Progenitor cell of endocrine pancreas (in vitro differentiated cells): ENCODE measurements at regions not wholly inside any gene's neighbourhood (a gene's known extent, or its start where the extent isn't known, plus 50 kb on each side); places are given as distances from the start of the nearest gene placed in this dataset.
"Not testable (repeated sequence)": the region's sequence is repeated elsewhere in the genome, so short reads cannot be mapped to it uniquely, and the experiment has no call there.

ENCODE experiments used
- DNase-seq: peaks from one replicate; pipeline ENCODE4 v3.0.0; 2021; ENCODE audit warnings: low spot score; ENCODE audit not compliant: unreplicated experiment
- H3K27ac Mint-ChIP-seq: 2 replicates; pipeline ENCODE4 v1.8.0; 2021; ENCODE audit warnings: mild to moderate bottlenecking, moderate library complexity, mixed read lengths
- H3K27me3 Mint-ChIP-seq: 2 replicates; pipeline ENCODE4 v1.8.0; 2021; ENCODE audit warnings: mixed read lengths
- H3K36me3 Mint-ChIP-seq: 2 replicates; pipeline ENCODE4 v1.8.0; 2022; ENCODE audit warnings: mixed read lengths; ENCODE audit not compliant: insufficient read depth
- H3K4me1 Mint-ChIP-seq: 2 replicates; pipeline ENCODE4 v1.8.0; 2021; ENCODE audit warnings: low read depth, mixed read lengths
- H3K4me3 Mint-ChIP-seq: 2 replicates; pipeline ENCODE4 v1.8.0; 2021; ENCODE audit warnings: low read depth, mild to moderate bottlenecking, moderate library complexity, mixed read lengths
- H3K9me3 Mint-ChIP-seq: 2 replicates; pipeline ENCODE4 v1.8.0; 2021; ENCODE audit warnings: low read depth, mixed read lengths
- TF ChIP-seq, protein P1 (sequence below): fragments of 200-600 bp; sonication (generic); IDR thresholded peaks from one replicate; pipeline ENCODE4 v1.5.0; 2021; ENCODE audit warnings: antibody characterized with exemption, mild to moderate bottlenecking; ENCODE audit not compliant: unreplicated experiment

DNA sequence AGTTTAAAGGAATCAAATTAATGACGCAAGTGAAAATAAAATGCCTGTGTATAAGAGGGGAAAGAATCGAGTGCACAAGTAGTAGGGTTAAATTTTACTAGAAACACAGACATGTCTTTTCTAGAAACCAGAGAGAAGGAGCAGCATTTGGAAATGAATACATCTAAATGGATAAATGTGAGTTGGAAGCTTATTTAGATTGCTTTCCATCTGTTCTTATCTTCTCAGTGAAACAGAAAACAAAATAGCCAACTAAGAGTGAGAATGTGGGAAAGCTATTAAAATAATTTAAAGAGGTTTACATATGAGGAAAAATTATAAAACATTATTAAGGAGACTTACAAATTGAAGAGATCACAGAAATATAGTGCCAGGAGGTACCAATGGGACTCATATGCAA, 1818.9 kb upstream of the FLRT2 start:
- Mint-ChIP-seq H3K27me3 (no peaks in the 10 kb centered on the region), H3K36me3 (no peaks in the 10 kb centered on the region), H3K27ac (no peak overlapping the region), H3K4me3 (no peak overlapping the region), H3K4me1 (no peaks in the 10 kb centered on the region), H3K9me3 (no peaks in the 10 kb centered on the region)
- TF ChIP-seq, protein P1, sequence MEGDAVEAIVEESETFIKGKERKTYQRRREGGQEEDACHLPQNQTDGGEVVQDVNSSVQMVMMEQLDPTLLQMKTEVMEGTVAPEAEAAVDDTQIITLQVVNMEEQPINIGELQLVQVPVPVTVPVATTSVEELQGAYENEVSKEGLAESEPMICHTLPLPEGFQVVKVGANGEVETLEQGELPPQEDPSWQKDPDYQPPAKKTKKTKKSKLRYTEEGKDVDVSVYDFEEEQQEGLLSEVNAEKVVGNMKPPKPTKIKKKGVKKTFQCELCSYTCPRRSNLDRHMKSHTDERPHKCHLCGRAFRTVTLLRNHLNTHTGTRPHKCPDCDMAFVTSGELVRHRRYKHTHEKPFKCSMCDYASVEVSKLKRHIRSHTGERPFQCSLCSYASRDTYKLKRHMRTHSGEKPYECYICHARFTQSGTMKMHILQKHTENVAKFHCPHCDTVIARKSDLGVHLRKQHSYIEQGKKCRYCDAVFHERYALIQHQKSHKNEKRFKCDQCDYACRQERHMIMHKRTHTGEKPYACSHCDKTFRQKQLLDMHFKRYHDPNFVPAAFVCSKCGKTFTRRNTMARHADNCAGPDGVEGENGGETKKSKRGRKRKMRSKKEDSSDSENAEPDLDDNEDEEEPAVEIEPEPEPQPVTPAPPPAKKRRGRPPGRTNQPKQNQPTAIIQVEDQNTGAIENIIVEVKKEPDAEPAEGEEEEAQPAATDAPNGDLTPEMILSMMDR: no peak
- DNase-seq: no peak

DNA sequence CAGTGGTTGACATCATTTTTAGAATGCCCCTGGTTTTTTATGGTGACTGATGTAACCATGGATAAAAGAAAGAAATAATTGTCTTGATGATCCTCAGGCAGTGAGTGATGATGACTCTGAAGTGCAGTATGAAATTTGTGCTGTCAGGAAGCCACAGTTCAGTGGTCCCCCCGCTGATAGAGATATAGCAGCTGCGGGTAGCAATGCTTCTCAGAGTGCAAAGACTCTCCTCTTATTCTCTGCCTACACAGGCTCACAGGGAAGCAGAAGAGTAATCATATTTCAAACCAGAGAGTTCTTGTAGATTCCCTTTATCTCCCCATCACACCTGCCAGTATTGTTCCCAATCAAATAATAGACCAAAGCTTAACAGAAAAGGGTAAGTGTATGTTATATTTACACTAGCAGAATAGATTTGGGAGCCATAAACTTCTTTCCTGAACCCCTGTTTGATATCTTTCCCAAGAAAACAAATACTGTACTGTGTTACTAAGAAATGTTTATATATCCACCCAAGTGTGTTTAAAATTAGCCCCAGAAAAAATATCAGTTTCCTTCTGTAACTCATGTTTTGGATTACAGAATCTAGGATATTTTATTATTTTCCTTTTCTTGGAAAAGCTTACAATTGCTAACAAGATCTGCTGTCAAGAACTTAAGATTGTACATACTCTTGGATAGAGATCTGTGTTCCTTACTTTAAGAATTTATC, 1817.4 kb upstream of the FLRT2 start:
- Mint-ChIP-seq H3K4me1 (no peaks in the 10 kb centered on the region), H3K36me3 (no peaks in the 10 kb centered on the region), H3K27me3 (no peaks in the 10 kb centered on the region), H3K27ac (no peak overlapping the region), H3K9me3 (no peaks in the 10 kb centered on the region), H3K4me3 (no peak overlapping the region)
- TF ChIP-seq, protein P1: no peak
- DNase-seq: no peak

DNA sequence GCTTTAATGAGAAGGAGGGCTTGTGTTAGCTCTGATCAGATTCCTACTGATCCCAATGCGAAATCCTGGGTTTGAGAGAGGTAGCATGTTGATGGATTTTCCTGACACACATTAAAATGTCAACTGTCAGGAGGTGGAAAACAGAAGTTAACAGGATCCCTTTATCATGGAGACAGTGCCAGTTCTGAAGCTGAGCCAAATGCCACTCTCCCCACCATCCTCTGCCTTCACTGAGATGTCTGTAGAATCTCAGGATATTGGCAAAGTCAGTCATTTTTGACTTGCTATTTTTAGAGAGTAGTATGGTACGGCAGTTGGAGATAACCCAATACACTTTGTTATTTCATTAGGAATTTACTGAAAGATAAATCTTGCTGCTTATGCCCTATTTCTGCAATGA, 1816.2 kb upstream of the FLRT2 start:
- TF ChIP-seq, protein P1: no peak
- Mint-ChIP-seq H3K27ac (no peak overlapping the region), H3K9me3 (no peaks in the 10 kb centered on the region), H3K36me3 (no peaks in the 10 kb centered on the region), H3K27me3 (no peaks in the 10 kb centered on the region), H3K4me3 (no peak overlapping the region), H3K4me1 (no peaks in the 10 kb centered on the region)
- DNase-seq: no peak

DNA sequence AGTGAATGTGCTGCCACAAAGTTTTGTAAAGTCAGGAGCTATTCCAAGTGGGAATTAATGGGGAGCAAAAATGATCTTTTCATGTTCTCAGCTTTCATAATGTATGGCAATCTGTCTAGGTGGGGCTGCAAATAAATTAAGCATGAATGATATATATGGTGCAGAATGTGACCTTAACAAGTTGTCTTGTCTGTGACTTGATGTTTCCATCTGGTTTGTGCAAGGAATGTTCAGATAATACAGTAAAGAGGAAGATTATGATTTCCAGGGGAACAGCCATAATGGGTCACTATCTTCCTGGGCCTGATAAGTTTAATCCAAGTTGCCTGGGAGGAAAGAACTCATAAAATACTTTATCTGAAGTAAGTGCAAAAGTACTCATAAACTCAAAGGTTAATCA, 1815.8 kb upstream of the FLRT2 start:
- Mint-ChIP-seq H3K4me1 (no peaks in the 10 kb centered on the region), H3K36me3 (no peaks in the 10 kb centered on the region), H3K9me3 (no peaks in the 10 kb centered on the region), H3K27ac (no peak overlapping the region), H3K4me3 (no peak overlapping the region), H3K27me3 (no peaks in the 10 kb centered on the region)
- DNase-seq: no peak
- TF ChIP-seq, protein P1: no peak

DNA sequence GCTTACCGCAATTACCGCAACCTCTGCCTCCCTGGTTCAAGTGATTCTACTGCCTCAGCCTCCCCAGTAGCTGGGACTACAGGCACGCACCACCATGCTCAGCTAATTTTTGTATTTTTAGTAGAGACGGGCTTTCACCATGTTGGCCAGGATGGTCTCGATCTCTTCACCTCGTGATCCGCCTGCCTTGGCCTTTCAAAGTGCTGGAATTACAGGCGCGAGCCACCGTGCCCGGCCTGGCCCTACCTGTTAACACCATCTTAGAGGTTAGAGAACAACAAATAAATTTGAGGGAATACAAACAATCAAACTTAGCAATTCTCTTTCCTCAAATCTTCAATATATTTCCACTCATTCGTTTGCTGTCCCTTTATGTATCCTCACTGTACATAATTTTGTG, 1810.5 kb upstream of the FLRT2 start:
- H3K9me3 Mint-ChIP-seq, H3K27me3 Mint-ChIP-seq: not testable (repeated sequence)

DNA sequence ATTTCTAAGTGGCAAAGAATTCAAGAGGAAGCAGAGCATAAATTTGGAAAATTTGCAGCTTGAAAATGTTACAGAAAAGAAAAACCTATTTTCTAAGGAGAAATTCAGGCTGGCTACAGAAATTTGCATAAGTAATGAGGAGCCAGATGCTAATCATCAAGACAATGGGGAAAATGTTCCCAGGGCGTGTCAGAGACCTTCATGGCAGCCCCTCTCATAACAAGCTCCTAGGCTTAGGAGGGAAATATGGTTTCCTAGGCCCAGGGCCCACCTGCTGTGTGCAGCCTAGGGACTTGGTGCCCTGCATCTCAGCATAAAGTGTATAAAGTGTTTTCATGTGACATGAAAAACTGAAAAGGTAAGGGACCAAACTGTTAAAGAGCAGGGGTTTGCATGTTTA, 1796.3 kb upstream of the FLRT2 start:
- no peaks in the 10 kb centered on the region for H3K27me3 Mint-ChIP-seq
- H3K4me1 Mint-ChIP-seq: no peaks in the 10 kb centered on the region
- TF ChIP-seq, protein P1: no peak
- no peak overlapping the region for H3K4me3 Mint-ChIP-seq
- no peak overlapping the region for H3K27ac Mint-ChIP-seq
- H3K9me3 Mint-ChIP-seq: peaks cover 9% of the 10 kb centered on the region
- DNase-seq: no peak
- no peaks in the 10 kb centered on the region for H3K36me3 Mint-ChIP-seq

More for the DNA sequence above, 1810.5 kb upstream of the FLRT2 start:
- not testable (repeated sequence) for H3K4me1 Mint-ChIP-seq, H3K4me3 Mint-ChIP-seq, DNase-seq, H3K36me3 Mint-ChIP-seq, H3K27ac Mint-ChIP-seq
